CD14-positive monocyte (primary cell): ENCODE measurements at regions not wholly inside any gene's neighbourhood (a gene's known extent, or its start where the extent isn't known, plus 50 kb on each side); places are given as distances from the start of the nearest gene placed in this dataset.
"Not testable (repeated sequence)": the region's sequence is repeated elsewhere in the genome, so short reads cannot be mapped to it uniquely, and the experiment has no call there.

Experiments
- DNase-seq, 3 donors: peaks; one replicate each; pipeline ENCODE4 v3.0.0-alpha.2; 2011 to 2022
- H2AFZ ChIP-seq: 2 replicates; pipeline ENCODE4 v1.6.0; 2012; ENCODE audit warnings: mild to moderate bottlenecking, low read depth, low read length, inconsistent platforms; ENCODE audit not compliant: insufficient read depth, poor library complexity, severe bottlenecking
- H3K27ac ChIP-seq, 2 donors: 1 replicate in 1 of 2; 2 replicates in 1 of 2; pipeline ENCODE4 v1.5.1; 2012 to 2013; ENCODE audit warnings: low read length in 2 of 2, control low read depth in 1 of 2, inconsistent platforms in 1 of 2, low read depth in 1 of 2, mild to moderate bottlenecking in 1 of 2
- H3K27me3 ChIP-seq, 2 donors: one replicate each; pipeline versions ENCODE4 v1.6.0 to v1.6.1; 2011 to 2013; ENCODE audit warnings: low read length in 2 of 2; ENCODE audit not compliant: control insufficient read depth in 2 of 2, insufficient read depth in 2 of 2
- H3K36me3 ChIP-seq, 2 donors: replicated peaks in 1 of 2; 1 replicate in 1 of 2; 2 replicates in 1 of 2; pipeline versions ENCODE4 v1.5.1 to v1.6.1; 2012 to 2013; ENCODE audit warnings: low read length in 2 of 2, control low read depth in 1 of 2, inconsistent platforms in 1 of 2, mild to moderate bottlenecking in 1 of 2; ENCODE audit not compliant: insufficient read depth in 2 of 2, control insufficient read depth in 1 of 2
- H3K4me1 ChIP-seq, 2 donors: 1 replicate in 1 of 2; 2 replicates in 1 of 2; pipeline versions ENCODE4 v1.5.1 to v1.6.1; 2012 to 2013; ENCODE audit warnings: low read length in 2 of 2, control low read depth in 1 of 2, inconsistent platforms in 1 of 2, mild to moderate bottlenecking in 1 of 2, moderate library complexity in 1 of 2; ENCODE audit not compliant: insufficient read depth in 2 of 2, control insufficient read depth in 1 of 2
- H3K4me2 ChIP-seq: replicated peaks from 2 replicates; pipeline ENCODE3; 2012; ENCODE audit warnings: low read length, moderate library complexity, mild to moderate bottlenecking; ENCODE audit not compliant: poor library complexity, severe bottlenecking; ENCODE audit errors: extremely low read depth
- H3K4me3 ChIP-seq, 3 experiments: fragments of 200-600 bp in 1 of 3; sonication (generic) in 1 of 3; replicated peaks in 1 of 3; 1 replicate in 2 of 3; 2 replicates in 1 of 3; pipeline ENCODE4 v1.5.1; 2011 to 2013; ENCODE audit warnings: low read length in 3 of 3, mild to moderate bottlenecking in 3 of 3, control low read depth in 2 of 3, low read depth in 2 of 3, inconsistent platforms in 1 of 3, moderate library complexity in 1 of 3
- H3K79me2 ChIP-seq: 2 replicates; pipeline ENCODE4 v1.6.0; 2012; ENCODE audit warnings: mild to moderate bottlenecking, control low read depth, inconsistent platforms, low read length, moderate library complexity; ENCODE audit not compliant: insufficient read depth
- H3K9ac ChIP-seq: 2 replicates; pipeline ENCODE4 v1.6.0; 2017; ENCODE audit warnings: low read length, mild to moderate bottlenecking; ENCODE audit not compliant: insufficient read depth, poor library complexity, severe bottlenecking
- H3K9me3 ChIP-seq, 2 donors: replicated peaks in 1 of 2; 1 replicate in 1 of 2; 2 replicates in 1 of 2; pipeline versions ENCODE4 v1.5.1 to v1.6.1; 2012 to 2013; ENCODE audit warnings: low read length in 2 of 2, control low read depth in 1 of 2; ENCODE audit not compliant: control insufficient read depth in 1 of 2, insufficient read depth in 1 of 2
- H4K20me1 ChIP-seq: 2 replicates; pipeline ENCODE4 v1.6.0; 2012; ENCODE audit warnings: mild to moderate bottlenecking, low read length, control low read depth, moderate library complexity; ENCODE audit not compliant: insufficient read depth
- H3K27ac Mint-ChIP-seq, 7 donors: one replicate each; pipeline ENCODE4 v1.8.0; 2020; ENCODE audit warnings: mild to moderate bottlenecking in 7 of 7, mixed read lengths in 7 of 7, moderate library complexity in 6 of 7, inconsistent platforms in 2 of 7
- H3K27me3 Mint-ChIP-seq, 3 donors: one replicate each; pipeline ENCODE4 v1.8.0; 2021 to 2022; ENCODE audit warnings: low read depth in 3 of 3, mild to moderate bottlenecking in 3 of 3, mixed read lengths in 3 of 3, moderate library complexity in 3 of 3, inconsistent platforms in 1 of 3
- H3K36me3 Mint-ChIP-seq, 2 donors: one replicate each; pipeline ENCODE4 v1.8.0; 2020; ENCODE audit warnings: mixed read lengths in 2 of 2, inconsistent platforms in 1 of 2, mild to moderate bottlenecking in 1 of 2
- H3K4me1 Mint-ChIP-seq: one replicate; pipeline ENCODE4 v1.8.0; 2020; ENCODE audit warnings: mild to moderate bottlenecking, mixed read lengths
- H3K4me3 Mint-ChIP-seq, 2 donors: one replicate each; pipeline ENCODE4 v1.8.0; 2020; ENCODE audit warnings: mild to moderate bottlenecking in 2 of 2, mixed read lengths in 2 of 2, moderate library complexity in 1 of 2
- H3K9me3 Mint-ChIP-seq, 7 donors: one replicate each; pipeline ENCODE4 v1.8.0; 2020 to 2022; ENCODE audit warnings: mixed read lengths in 7 of 7, mild to moderate bottlenecking in 6 of 7, moderate library complexity in 6 of 7, inconsistent platforms in 2 of 7
- WGBS: methylation state at CpG from one replicate; pipeline ENCODE4 v1.1.5; 2013; ENCODE audit warnings: missing lambda C conversion rate; ENCODE audit not compliant: insufficient coverage; 5-methylcytosine and 5-hydroxymethylcytosine counted together
- intact Hi-C, 2 donors: fragments of 100-400 bp; cut with micrococcal nuclease; formaldehyde crosslinking; loops; one replicate each; pipeline versions ENCODE4 v1.15.0 to v1.15.1; 2023
- TF ChIP-seq, protein P1 (sequence below): fragments of 200-600 bp; IDR thresholded peaks from one replicate; pipeline ENCODE4 v1.8.0; 2022; ENCODE audit warnings: antibody characterized with exemption, mild to moderate bottlenecking

DNA sequence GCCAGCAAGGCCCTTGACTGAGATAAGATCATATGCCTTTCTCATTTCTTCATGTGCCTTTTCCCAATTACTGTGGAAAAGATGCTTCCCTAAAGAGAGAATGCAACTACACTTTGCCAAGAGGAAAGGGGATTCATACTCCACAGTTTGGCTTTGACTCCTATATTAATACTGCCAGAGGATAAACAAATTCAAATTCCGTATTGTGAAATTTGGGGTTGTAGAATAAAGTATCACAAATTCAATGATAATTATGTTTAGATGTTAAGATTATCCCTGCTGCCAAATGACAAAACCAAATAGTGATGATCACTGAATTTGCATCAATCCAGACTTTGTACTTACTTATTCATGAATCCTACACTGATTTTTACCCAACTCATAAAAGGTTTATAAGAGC lies 88.5 kb upstream of the MNS1 start:
- Histone ChIP-seq H2AFZ (no peak overlapping the region), H3K4me3 (no peak overlapping the region), H3K27ac (no peak overlapping the region), H3K27me3 (no peaks in the 10 kb centered on the region), H3K79me2 (no peaks in the 10 kb centered on the region), H4K20me1 (no peaks in the 10 kb centered on the region), H3K4me2 (no peak overlapping the region), H3K4me1 (no peaks in the 10 kb centered on the region), H3K9ac (no peak overlapping the region), H3K9me3 (peaks cover 0 to 3% of the 10 kb centered on the region in 2 donors), H3K36me3 (no peaks in the 10 kb centered on the region)
- Mint-ChIP-seq H3K27me3 (no peaks in the 10 kb centered on the region), H3K36me3 (no peaks in the 10 kb centered on the region), H3K9me3 (peaks cover 7 to 25% (median 12%) of the 10 kb centered on the region in 7 donors), H3K4me3 (no peak overlapping the region), H3K4me1 (no peaks in the 10 kb centered on the region), H3K27ac (no peak overlapping the region)
- intact Hi-C loops = no loop called here
- no peak for DNase-seq
- WGBS = no CpG with 5 or more reads among the region's 1 CpG
- TF ChIP-seq, protein P1, sequence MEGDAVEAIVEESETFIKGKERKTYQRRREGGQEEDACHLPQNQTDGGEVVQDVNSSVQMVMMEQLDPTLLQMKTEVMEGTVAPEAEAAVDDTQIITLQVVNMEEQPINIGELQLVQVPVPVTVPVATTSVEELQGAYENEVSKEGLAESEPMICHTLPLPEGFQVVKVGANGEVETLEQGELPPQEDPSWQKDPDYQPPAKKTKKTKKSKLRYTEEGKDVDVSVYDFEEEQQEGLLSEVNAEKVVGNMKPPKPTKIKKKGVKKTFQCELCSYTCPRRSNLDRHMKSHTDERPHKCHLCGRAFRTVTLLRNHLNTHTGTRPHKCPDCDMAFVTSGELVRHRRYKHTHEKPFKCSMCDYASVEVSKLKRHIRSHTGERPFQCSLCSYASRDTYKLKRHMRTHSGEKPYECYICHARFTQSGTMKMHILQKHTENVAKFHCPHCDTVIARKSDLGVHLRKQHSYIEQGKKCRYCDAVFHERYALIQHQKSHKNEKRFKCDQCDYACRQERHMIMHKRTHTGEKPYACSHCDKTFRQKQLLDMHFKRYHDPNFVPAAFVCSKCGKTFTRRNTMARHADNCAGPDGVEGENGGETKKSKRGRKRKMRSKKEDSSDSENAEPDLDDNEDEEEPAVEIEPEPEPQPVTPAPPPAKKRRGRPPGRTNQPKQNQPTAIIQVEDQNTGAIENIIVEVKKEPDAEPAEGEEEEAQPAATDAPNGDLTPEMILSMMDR = no peak

DNA sequence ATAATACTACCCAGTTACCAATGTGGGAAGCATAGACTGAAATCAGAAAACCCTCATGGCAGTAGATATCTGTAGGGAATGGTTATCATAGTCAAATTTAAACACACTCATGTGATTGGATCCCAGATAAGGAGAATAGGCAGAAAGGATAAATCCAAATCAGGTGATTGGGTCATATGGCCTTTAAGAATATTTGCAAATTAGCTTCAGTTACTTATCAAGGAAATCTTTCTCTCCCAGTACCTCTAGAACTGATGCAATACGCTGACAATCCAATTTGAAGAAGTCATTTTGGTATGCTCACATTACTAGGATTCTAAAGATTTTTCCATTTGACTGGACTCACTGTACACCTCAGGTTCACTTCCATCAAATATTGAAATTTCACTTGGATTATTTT lies 87.7 kb upstream of the MNS1 start:
- Mint-ChIP-seq H3K27ac (no peak overlapping the region), H3K36me3 (no peaks in the 10 kb centered on the region), H3K4me1 (no peaks in the 10 kb centered on the region), H3K9me3 (peaks cover 3 to 18% (median 7%) of the 10 kb centered on the region in 7 donors), H3K27me3 (no peaks in the 10 kb centered on the region), H3K4me3 (no peak overlapping the region)
- Histone ChIP-seq H3K9ac (no peak overlapping the region), H3K27ac (no peak overlapping the region), H3K79me2 (no peaks in the 10 kb centered on the region), H3K9me3 (peaks cover 0 to 3% of the 10 kb centered on the region in 2 donors), H4K20me1 (no peaks in the 10 kb centered on the region), H3K4me1 (no peaks in the 10 kb centered on the region), H2AFZ (no peak overlapping the region), H3K27me3 (no peaks in the 10 kb centered on the region), H3K4me2 (no peak overlapping the region), H3K4me3 (no peak overlapping the region), H3K36me3 (no peaks in the 10 kb centered on the region)
- no peak for DNase-seq
- intact Hi-C loops = no loop called here
- TF ChIP-seq, protein P1 = no peak
- WGBS = no CpG with 5 or more reads among the region's 1 CpG

DNA sequence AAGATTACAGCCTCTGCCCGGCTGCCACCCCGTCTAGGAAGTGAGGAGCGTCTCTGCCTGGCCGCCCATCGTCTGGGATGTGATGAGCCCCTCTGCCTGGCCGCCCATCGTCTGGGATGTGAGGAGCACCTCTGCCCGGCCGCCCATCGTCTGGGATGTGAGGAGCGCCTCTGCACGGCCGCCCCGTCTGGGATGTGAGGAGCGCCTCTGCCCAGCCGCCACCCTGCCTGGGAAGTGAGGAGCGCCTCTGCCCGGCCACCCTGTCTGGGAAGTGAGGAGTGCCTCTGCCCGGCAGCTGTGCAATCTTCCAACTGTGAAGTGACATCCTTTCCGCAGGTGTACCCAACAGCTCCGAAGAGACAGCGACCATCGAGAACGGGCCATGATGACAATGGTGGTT lies 75.6 kb upstream of the MNS1 start:
- H3K27me3 Mint-ChIP-seq, H3K79me2 ChIP-seq, H3K4me1 ChIP-seq, intact Hi-C loops, H3K4me3 ChIP-seq, H2AFZ ChIP-seq, H3K4me2 ChIP-seq, H3K27ac Mint-ChIP-seq, H3K27me3 ChIP-seq, H3K36me3 ChIP-seq, H3K27ac ChIP-seq, DNase-seq, H3K4me1 Mint-ChIP-seq, H3K36me3 Mint-ChIP-seq, H3K9ac ChIP-seq, H3K4me3 Mint-ChIP-seq, H4K20me1 ChIP-seq: not testable (repeated sequence)
- H3K9me3 Mint-ChIP-seq = peaks cover 16 to 27% (median 18%) of the 10 kb centered on the region in 7 donors
- 98% methylated on average over 11 of the region's 24 CpGs for WGBS
- peaks cover 6 to 13% of the 10 kb centered on the region in 2 donors for H3K9me3 ChIP-seq
